IPS DF 4.7 (cell line): ENCODE measurements at regions not wholly inside any gene's neighbourhood (a gene's known extent, or its start where the extent isn't known, plus 50 kb on each side); places are given as distances from the start of the nearest gene placed in this dataset.
A peak's percentile ranks its signal among the peaks of the same experiment; 100 is the strongest.

ENCODE experiments used
- DNase-seq: peaks from one replicate; pipeline ENCODE4 v3.0.0-alpha.2; 2013; ENCODE audit warnings: low spot score; ENCODE audit errors: extremely low read depth

- no peak for DNase-seq
Observed at GRCh38 chr18:39434223-39434920, 1868.8 kb upstream of the CELF4 start.

GRCh38 chr18:39425172-39425850 is 1859.7 kb upstream of the CELF4 start:
- DNase-seq: no peak

GRCh38 chr18:39424261-39424660 is 1858.7 kb upstream of the CELF4 start:
- no peak for DNase-seq

GRCh38 chr18:39421276-39421675 is 1855.7 kb upstream of the CELF4 start:
- DNase-seq: no peak

GRCh38 chr18:39419315-39419714 is 1853.7 kb upstream of the CELF4 start:
- no peak for DNase-seq

GRCh38 chr18:39415471-39415870 is 1849.9 kb upstream of the CELF4 start:
- DNase-seq: no peak

- DNase-seq: no peak
Observed at GRCh38 chr18:39414009-39414700, 1848.6 kb upstream of the CELF4 start.

- no peak for DNase-seq
Observed at GRCh38 chr18:39406941-39407340, 1841.3 kb upstream of the CELF4 start.

- no peak for DNase-seq
Observed at GRCh38 chr18:39403121-39403520, 1837.5 kb upstream of the CELF4 start.

- no peak for DNase-seq
Observed at GRCh38 chr18:39399662-39400061, 1834.1 kb upstream of the CELF4 start.

- DNase-seq: no peak
Observed at GRCh38 chr18:39396168-39396567, 1830.6 kb upstream of the CELF4 start.

- peak; percentile 16 for DNase-seq
Observed at GRCh38 chr18:39389800-39390379, 1824.3 kb upstream of the CELF4 start.

- no peak for DNase-seq
Observed at GRCh38 chr18:39380866-39381265, 1815.3 kb upstream of the CELF4 start.

GRCh38 chr18:39380186-39380725 is 1814.7 kb upstream of the CELF4 start:
- DNase-seq: no peak

- DNase-seq: no peak
Observed at GRCh38 chr18:39375066-39375465, 1809.5 kb upstream of the CELF4 start.

GRCh38 chr18:39371996-39372395 is 1806.4 kb upstream of the CELF4 start:
- no peak for DNase-seq

GRCh38 chr18:39366656-39367055 is 1801.1 kb upstream of the CELF4 start:
- DNase-seq: no peak

- DNase-seq: no peak
Observed at GRCh38 chr18:39365836-39366485, 1800.4 kb upstream of the CELF4 start.

- DNase-seq: no peak
Observed at GRCh38 chr18:39360072-39360471, 1794.5 kb upstream of the CELF4 start.

- no peak for DNase-seq
Observed at GRCh38 chr18:39359636-39360035, 1794.0 kb upstream of the CELF4 start.

GRCh38 chr18:39350945-39351344 is 1785.3 kb upstream of the CELF4 start:
- no peak for DNase-seq
